CD8-positive, alpha-beta memory T cell (primary cell): ENCODE measurements at regions not wholly inside any gene's neighbourhood (a gene's known extent, or its start where the extent isn't known, plus 50 kb on each side); places are given as distances from the start of the nearest gene placed in this dataset.

Experiments used
- CTCF ChIA-PET: fragments of 350-600 bp; sonication (Branson Sonifier 250); formaldehyde crosslinking; loops from one replicate; lab custom pipeline; 2021; ENCODE audit warnings: antibody characterized with exemption; lab: Charles Lee
- POLR2A ChIA-PET: fragments of 350-600 bp; sonication (Branson Sonifier 250); formaldehyde crosslinking; loops from one replicate; lab custom pipeline; 2021; ENCODE audit warnings: antibody characterized with exemption; lab: Charles Lee
- DNase-seq, 5 donors: peaks; one replicate each; pipeline versions ENCODE4 v3.0.0 to v3.0.0-alpha.2; 2020 to 2022; ENCODE audit warnings: mixed read lengths in 1 of 5
- H3K27ac ChIP-seq: one replicate; pipeline ENCODE4 v1.7.0; 2013; ENCODE audit warnings: low read depth, mild to moderate bottlenecking, low read length, moderate library complexity
- H3K27me3 ChIP-seq: 2 replicates; pipeline ENCODE4 v1.7.0; 2013; ENCODE audit warnings: low read length, mild to moderate bottlenecking; ENCODE audit not compliant: insufficient read depth, poor library complexity, severe bottlenecking
- H3K36me3 ChIP-seq: 2 replicates; pipeline ENCODE4 v1.7.0; 2013; ENCODE audit warnings: mild to moderate bottlenecking, low read length, moderate library complexity; ENCODE audit not compliant: insufficient read depth
- H3K4me1 ChIP-seq: 2 replicates; pipeline ENCODE4 v1.7.0; 2013; ENCODE audit warnings: mild to moderate bottlenecking, low read length, moderate library complexity; ENCODE audit not compliant: insufficient read depth
- H3K4me3 ChIP-seq: 2 replicates; pipeline ENCODE4 v1.7.0; 2013; ENCODE audit warnings: mild to moderate bottlenecking, low read length
- H3K9me3 ChIP-seq: 2 replicates; pipeline ENCODE4 v1.7.0; 2013; ENCODE audit warnings: mild to moderate bottlenecking, low read length
- H3K27ac Mint-ChIP-seq, 8 donors: one replicate each; pipeline ENCODE4 v1.8.0; 2020 to 2021; ENCODE audit warnings: mixed read lengths in 8 of 8, mild to moderate bottlenecking in 6 of 8, inconsistent platforms in 3 of 8, moderate library complexity in 3 of 8
- H3K27me3 Mint-ChIP-seq, 2 donors: one replicate each; pipeline ENCODE4 v1.8.0; 2020 to 2021; ENCODE audit warnings: mixed read lengths in 2 of 2, mild to moderate bottlenecking in 1 of 2, moderate library complexity in 1 of 2
- H3K36me3 Mint-ChIP-seq, 3 donors: one replicate each; pipeline ENCODE4 v1.8.0; 2020 to 2021; ENCODE audit warnings: mixed read lengths in 3 of 3, inconsistent platforms in 1 of 3, mild to moderate bottlenecking in 1 of 3
- H3K4me1 Mint-ChIP-seq, 3 donors: one replicate each; pipeline ENCODE4 v1.8.0; 2020 to 2021; ENCODE audit warnings: mixed read lengths in 3 of 3, inconsistent platforms in 1 of 3, mild to moderate bottlenecking in 1 of 3
- H3K4me3 Mint-ChIP-seq, 7 donors: one replicate each; pipeline ENCODE4 v1.8.0; 2020 to 2021; ENCODE audit warnings: mixed read lengths in 7 of 7, mild to moderate bottlenecking in 6 of 7, moderate library complexity in 4 of 7, inconsistent platforms in 2 of 7
- H3K9me3 Mint-ChIP-seq, 5 donors: one replicate each; pipeline ENCODE4 v1.8.0; 2020 to 2022; ENCODE audit warnings: mixed read lengths in 5 of 5, mild to moderate bottlenecking in 3 of 5, moderate library complexity in 2 of 5, inconsistent platforms in 1 of 5

DNA sequence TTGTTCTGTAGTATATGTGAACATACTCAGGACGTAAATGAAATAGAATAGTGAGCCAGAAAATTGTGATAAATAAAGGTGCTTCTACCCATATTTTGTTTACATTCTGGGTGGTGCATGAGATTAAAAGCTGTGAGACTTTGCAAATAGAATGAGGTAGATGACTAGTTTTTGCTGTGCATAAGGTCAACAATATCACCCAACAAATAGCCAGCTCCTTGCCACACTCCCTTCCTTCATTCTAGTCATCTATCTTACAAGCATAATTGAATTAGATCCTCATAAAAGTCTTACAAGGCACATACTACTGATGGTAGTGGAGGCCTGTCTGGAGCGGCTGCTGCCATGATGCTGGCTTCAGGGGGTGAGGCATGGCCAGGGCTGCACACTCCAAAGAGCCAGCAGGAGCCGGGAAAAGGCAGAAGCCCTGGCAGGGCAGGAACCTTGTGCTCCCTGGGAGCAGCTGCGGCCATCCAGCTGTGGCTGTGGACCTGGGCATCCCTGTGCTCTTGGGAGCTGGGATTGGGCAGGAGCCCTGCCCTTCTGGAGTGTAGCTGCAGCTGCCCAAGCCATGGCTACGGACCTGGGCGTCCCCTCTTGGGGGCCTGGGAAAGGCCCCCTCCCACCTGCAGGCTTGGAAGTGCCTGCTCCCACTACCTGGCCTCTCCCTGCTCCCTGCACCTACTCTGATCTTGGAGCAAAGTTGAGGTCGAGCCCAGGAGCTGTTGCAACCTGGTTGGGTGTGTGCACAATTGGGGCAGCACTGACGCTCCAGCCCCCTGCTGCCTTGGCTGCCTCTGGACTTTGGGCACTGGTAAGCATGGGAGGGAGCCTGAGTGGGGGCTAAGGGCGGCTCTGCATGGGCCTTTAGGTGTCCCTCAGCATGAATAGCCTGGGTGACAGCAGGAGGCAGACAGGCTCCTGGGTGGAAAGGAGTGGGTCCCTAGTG is 112.8 kb downstream of the DACT1 start:
- Mint-ChIP-seq H3K36me3 (no peaks in the 10 kb centered on the region), H3K9me3 (no peaks in the 10 kb centered on the region), H3K4me3 (no peak overlapping the region), H3K27ac (no peak overlapping the region), H3K4me1 (peaks cover 0 to 9% (median 8%) of the 10 kb centered on the region in 3 donors), H3K27me3 (peaks cover 11 to 13% of the 10 kb centered on the region in 2 donors)
- no peak overlapping the region for H3K27ac ChIP-seq
- CTCF ChIA-PET, result no interaction called here
- no peak for DNase-seq
- H3K9me3 ChIP-seq, result no peaks in the 10 kb centered on the region
- H3K4me1 ChIP-seq, result no peaks in the 10 kb centered on the region
- POLR2A ChIA-PET, result no interaction called here
- H3K36me3 ChIP-seq, result no peaks in the 10 kb centered on the region
- no peak overlapping the region for H3K4me3 ChIP-seq
- no peaks in the 10 kb centered on the region for H3K27me3 ChIP-seq

DNA sequence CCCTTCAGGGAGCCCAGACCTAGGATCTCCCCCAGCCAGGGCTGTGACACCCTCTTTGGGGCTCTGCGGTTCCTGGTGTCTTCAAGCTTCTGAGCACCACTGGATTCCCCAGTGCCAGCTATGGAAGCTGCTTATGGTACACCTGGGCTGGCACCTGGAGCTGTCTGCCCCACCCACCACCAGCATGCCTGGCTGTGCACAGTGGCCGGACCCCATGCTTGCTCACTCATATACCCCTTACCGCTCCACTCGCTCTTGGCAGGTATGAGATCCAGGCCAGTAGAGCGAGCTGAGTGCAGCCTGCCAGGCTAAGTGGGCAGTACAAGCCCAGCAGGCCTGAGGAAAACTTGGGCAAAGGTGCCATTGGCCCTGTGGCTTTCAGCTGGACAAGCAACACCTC is 114.0 kb downstream of the DACT1 start:
- Histone ChIP-seq H3K4me1 (no peaks in the 10 kb centered on the region), H3K27me3 (no peaks in the 10 kb centered on the region), H3K9me3 (no peaks in the 10 kb centered on the region), H3K36me3 (no peaks in the 10 kb centered on the region), H3K27ac (no peak overlapping the region), H3K4me3 (no peak overlapping the region)
- DNase-seq, result no peak
- Mint-ChIP-seq H3K27me3 (peaks cover 11 to 13% of the 10 kb centered on the region in 2 donors), H3K9me3 (no peaks in the 10 kb centered on the region), H3K4me1 (peaks cover 0 to 9% (median 8%) of the 10 kb centered on the region in 3 donors), H3K4me3 (no peak overlapping the region), H3K36me3 (no peaks in the 10 kb centered on the region), H3K27ac (no peak overlapping the region)
- POLR2A ChIA-PET, result no interaction called here
- CTCF ChIA-PET, result interaction anchor here (0.6 kb wide), 1 partner anchor 10 kb away, joined by 3 read pairs; no protein-coding TSS in a partner anchor

DNA sequence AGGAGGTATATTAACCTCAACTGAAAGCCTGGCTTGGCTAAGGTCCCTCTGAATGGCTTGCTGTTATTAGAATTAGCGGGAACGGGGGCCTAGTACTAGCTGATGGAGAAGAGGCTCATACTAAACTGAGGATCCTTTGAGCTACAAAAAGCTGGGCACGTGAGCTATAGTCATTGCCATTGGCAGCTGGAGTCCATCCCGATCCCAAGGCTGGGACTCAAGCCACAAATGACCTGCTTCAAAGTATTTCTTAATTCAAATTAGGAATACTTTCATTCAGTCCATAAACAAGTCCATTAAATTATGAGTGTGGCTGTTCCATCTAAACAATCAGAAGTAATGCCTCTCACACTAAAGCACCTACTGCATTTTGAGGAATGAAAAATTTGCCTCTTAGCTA is 114.5 kb downstream of the DACT1 start:
- H3K27me3 Mint-ChIP-seq, result peaks cover 10 to 11% of the 10 kb centered on the region in 2 donors
- H3K36me3 Mint-ChIP-seq, result no peaks in the 10 kb centered on the region
- DNase-seq, result no peak
- CTCF ChIA-PET, result no interaction called here
- H3K27me3 ChIP-seq, result no peaks in the 10 kb centered on the region
- no peak overlapping the region for H3K27ac Mint-ChIP-seq
- H3K4me3 ChIP-seq, result no peak overlapping the region
- no peaks in the 10 kb centered on the region for H3K9me3 ChIP-seq
- POLR2A ChIA-PET, result no interaction called here
- H3K36me3 ChIP-seq, result no peaks in the 10 kb centered on the region
- no peak overlapping the region for H3K4me3 Mint-ChIP-seq
- H3K4me1 Mint-ChIP-seq, result peaks cover 0 to 9% (median 8%) of the 10 kb centered on the region in 3 donors
- no peaks in the 10 kb centered on the region for H3K9me3 Mint-ChIP-seq
- H3K27ac ChIP-seq, result no peak overlapping the region
- no peaks in the 10 kb centered on the region for H3K4me1 ChIP-seq

DNA sequence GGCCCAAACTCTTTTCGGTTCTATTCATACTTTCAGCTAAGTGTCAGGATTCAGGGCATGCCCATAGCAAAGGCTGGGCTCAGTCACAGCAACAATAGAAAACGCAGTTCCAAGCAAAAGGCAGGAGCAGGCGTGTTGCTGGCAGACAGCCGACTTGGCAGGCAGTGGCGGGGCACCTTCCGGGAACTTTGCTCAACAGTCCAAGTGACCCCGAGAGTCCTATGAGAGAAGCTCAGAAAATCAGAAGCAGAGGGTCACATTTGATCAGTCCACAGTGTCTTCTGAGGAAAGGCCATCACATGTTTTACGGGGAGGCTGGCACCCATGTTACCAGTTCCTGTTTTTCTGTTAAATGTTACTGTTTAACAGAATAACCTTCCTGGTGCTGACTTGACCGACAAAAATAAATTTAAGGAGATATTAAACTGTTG is 115.0 kb downstream of the DACT1 start:
- POLR2A ChIA-PET, result no interaction called here
- Mint-ChIP-seq H3K4me3 (no peak overlapping the region), H3K9me3 (no peaks in the 10 kb centered on the region), H3K27me3 (peaks cover 10 to 11% of the 10 kb centered on the region in 2 donors), H3K4me1 (peaks cover 0 to 9% (median 8%) of the 10 kb centered on the region in 3 donors), H3K36me3 (no peaks in the 10 kb centered on the region), H3K27ac (no peak overlapping the region)
- H3K4me1 ChIP-seq, result no peaks in the 10 kb centered on the region
- H3K4me3 ChIP-seq, result no peak overlapping the region
- H3K27me3 ChIP-seq, result no peaks in the 10 kb centered on the region
- CTCF ChIA-PET, result no interaction called here
- DNase-seq, result no peak
- no peak overlapping the region for H3K27ac ChIP-seq
- no peaks in the 10 kb centered on the region for H3K36me3 ChIP-seq
- H3K9me3 ChIP-seq, result no peaks in the 10 kb centered on the region

DNA sequence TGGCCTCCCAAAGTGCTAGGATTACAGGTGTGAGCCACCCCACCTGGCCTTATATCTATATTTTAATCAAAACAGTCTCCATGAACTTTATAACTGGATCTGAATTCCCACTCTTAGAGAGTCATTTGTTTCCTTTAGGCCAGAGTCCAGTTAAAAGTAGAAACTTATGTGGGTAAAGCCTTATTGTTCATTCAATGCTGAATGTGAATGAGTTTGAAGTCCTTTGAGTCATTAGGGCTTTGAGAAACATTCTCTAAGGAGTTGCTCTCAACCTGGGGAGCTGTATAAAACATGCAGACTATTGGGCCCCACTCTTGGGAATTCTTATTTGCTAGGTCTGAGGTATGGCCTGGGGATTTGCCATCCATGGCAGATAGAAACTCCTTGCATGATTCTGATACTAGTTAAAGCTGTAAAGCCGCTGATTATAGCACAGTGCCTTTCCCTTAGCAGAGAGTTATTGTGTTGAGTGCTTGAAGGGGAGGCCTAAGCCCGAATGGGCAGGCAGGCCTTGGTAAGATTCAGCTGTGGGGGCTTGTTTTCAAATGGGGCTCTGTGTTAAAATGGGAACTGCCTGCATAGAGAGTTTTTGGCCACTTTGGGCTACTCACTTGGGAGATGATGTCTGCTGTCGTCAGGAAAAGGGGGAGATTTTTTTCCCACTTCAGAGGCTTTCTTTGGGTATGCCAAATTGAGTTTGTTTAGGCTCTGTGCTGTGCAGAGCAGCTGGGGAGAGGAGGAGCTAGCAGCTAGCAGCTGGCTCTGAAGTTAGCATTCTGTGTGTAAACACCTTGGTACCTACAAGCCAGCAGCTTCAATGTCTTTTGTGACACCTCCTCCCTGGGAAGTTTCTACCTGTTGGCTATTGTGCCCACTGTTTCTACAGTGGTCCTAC is 117.5 kb downstream of the DACT1 start:
- Mint-ChIP-seq H3K4me1 (no peaks in the 10 kb centered on the region), H3K4me3 (no peak overlapping the region), H3K36me3 (no peaks in the 10 kb centered on the region), H3K27ac (no peak overlapping the region), H3K27me3 (peaks cover 2 to 4% of the 10 kb centered on the region in 2 donors), H3K9me3 (no peaks in the 10 kb centered on the region)
- no peak overlapping the region for H3K4me3 ChIP-seq
- CTCF ChIA-PET, result no interaction called here
- no peaks in the 10 kb centered on the region for H3K36me3 ChIP-seq
- H3K27ac ChIP-seq, result no peak overlapping the region
- DNase-seq, result no peak
- no peaks in the 10 kb centered on the region for H3K4me1 ChIP-seq
- POLR2A ChIA-PET, result no interaction called here
- H3K27me3 ChIP-seq, result no peaks in the 10 kb centered on the region
- no peaks in the 10 kb centered on the region for H3K9me3 ChIP-seq

DNA sequence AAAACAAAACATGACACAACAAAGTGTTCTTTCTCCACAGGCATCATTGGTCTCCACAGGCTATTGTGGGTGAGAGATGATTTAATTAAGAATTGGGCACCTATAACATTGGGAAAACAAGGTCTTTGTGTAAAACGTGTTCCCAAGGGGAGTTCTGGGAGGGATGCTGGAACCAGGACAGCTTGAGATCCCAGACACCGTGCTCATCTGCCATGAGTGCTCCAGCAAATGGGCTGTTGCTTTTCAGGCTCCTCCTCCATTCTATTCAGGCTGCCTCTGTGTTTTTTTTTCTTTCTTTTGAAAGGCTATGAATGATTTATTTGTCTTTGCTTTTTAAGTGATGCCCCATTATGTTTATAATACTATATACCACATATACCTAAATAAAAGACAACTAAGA is 122.4 kb downstream of the DACT1 start:
- Histone ChIP-seq H3K27ac (no peak overlapping the region), H3K9me3 (no peaks in the 10 kb centered on the region), H3K4me1 (no peaks in the 10 kb centered on the region), H3K36me3 (no peaks in the 10 kb centered on the region), H3K27me3 (no peaks in the 10 kb centered on the region), H3K4me3 (no peak overlapping the region)
- ChIA-PET CTCF (no interaction called here), POLR2A (interaction anchor here (0.5 kb wide), 1 partner anchor 599 kb away, joined by 6 read pairs; no protein-coding TSS in a partner anchor)
- Mint-ChIP-seq H3K9me3 (peaks cover 0 to 2% (median 0%) of the 10 kb centered on the region in 5 donors), H3K4me3 (no peak overlapping the region), H3K27me3 (no peaks in the 10 kb centered on the region), H3K27ac (no peak overlapping the region), H3K4me1 (no peaks in the 10 kb centered on the region), H3K36me3 (no peaks in the 10 kb centered on the region)
- DNase-seq, result no peak

DNA sequence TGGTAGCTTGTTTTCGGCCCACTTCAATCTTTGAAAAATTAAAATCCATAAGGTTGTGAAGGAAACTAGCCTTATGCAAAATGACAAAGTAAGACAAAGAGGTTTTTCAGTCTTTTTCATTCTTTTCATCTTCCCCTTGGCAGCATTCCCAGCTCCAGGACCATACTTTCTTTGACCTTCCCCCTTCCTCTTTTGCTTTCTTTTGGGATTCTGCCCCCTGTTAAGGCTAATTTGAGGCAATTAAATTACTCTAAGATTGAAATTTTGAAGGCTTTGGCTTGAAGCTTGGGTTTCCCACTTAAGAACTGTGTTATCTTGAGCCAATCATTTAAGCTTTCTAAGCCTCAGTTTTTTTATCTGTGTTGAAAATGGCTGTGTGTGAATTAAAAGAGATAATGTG is 124.9 kb downstream of the DACT1 start:
- POLR2A ChIA-PET, result no interaction called here
- no peak overlapping the region for H3K4me3 Mint-ChIP-seq

DNA sequence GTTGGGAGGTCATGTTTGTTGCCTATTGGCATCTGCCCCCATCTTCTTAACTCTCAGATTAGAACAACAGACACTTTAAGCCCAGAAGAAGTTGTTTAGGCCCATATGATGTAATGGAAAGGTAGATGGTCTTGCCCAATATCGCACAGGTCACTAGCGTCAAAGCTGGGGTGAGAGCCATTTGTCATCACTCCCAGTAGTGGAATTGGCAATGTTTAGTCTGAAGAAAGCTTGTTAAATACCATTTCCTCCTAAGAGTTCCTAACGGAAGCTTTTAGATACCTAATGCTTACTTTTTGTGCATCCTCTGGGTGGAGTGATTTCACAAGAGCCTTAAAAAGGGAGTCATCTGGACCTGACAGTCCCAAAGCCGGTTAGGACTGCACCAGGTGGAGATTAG is 125.4 kb downstream of the DACT1 start:
- no peaks in the 10 kb centered on the region for H3K4me1 ChIP-seq
- POLR2A ChIA-PET, result no interaction called here
- H3K4me3 Mint-ChIP-seq, result no peak overlapping the region
- no peaks in the 10 kb centered on the region for H3K4me1 Mint-ChIP-seq
- no peaks in the 10 kb centered on the region for H3K9me3 ChIP-seq
- H3K27me3 Mint-ChIP-seq, result no peaks in the 10 kb centered on the region
- DNase-seq, result no peak
- H3K4me3 ChIP-seq, result no peak overlapping the region
- CTCF ChIA-PET, result no interaction called here
- peaks cover 0 to 2% (median 0%) of the 10 kb centered on the region in 5 donors for H3K9me3 Mint-ChIP-seq
- H3K27ac Mint-ChIP-seq, result no peak overlapping the region
- H3K36me3 Mint-ChIP-seq, result no peaks in the 10 kb centered on the region
- no peaks in the 10 kb centered on the region for H3K36me3 ChIP-seq
- no peak overlapping the region for H3K27ac ChIP-seq
- H3K27me3 ChIP-seq, result no peaks in the 10 kb centered on the region

More for the DNA sequence above, 124.9 kb downstream of the DACT1 start:
- Histone ChIP-seq H3K4me3 (no peak overlapping the region), H3K27ac (no peak overlapping the region), H3K27me3 (no peaks in the 10 kb centered on the region), H3K4me1 (no peaks in the 10 kb centered on the region), H3K36me3 (no peaks in the 10 kb centered on the region), H3K9me3 (no peaks in the 10 kb centered on the region)
- Mint-ChIP-seq H3K36me3 (no peaks in the 10 kb centered on the region), H3K27ac (no peak overlapping the region), H3K27me3 (no peaks in the 10 kb centered on the region), H3K4me1 (no peaks in the 10 kb centered on the region), H3K9me3 (peaks cover 0 to 2% (median 0%) of the 10 kb centered on the region in 5 donors)
- CTCF ChIA-PET, result interaction anchor here (0.6 kb wide), 1 partner anchor 11 kb away, joined by 3 read pairs; no protein-coding TSS in a partner anchor
- DNase-seq, result no peak
